Right lobe of liver (tissue), 6 donors: ENCODE measurements at regions not wholly inside any gene's neighbourhood (a gene's known extent, or its start where the extent isn't known, plus 50 kb on each side); places are given as distances from the start of the nearest gene placed in this dataset.

Source experiments
- ATAC-seq, 4 donors: fragments of 200-7000 bp; cut with Tn5 transposase; one replicate each; pipeline ENCODE4 v1.9.1; 2020; ENCODE audit warnings: mild to moderate bottlenecking in 4 of 4, moderate library complexity in 4 of 4
- DNase-seq, 3 donors: peaks; one replicate each; pipeline ENCODE4 v3.0.0-alpha.2; 2020
- H3K27ac ChIP-seq, 3 donors: fragments of 200-600 bp; one replicate each; pipeline ENCODE4 v1.8.0; 2022
- H3K27me3 ChIP-seq, 2 donors: fragments of 200-600 bp; one replicate each; pipeline ENCODE4 v1.8.0; 2022
- H3K36me3 ChIP-seq, 4 donors: fragments of 200-600 bp; sonication (generic) in 1 of 4; one replicate each; pipeline versions ENCODE4 v1.5.1 to v1.8.0; 2017 to 2022; ENCODE audit warnings: control low read depth in 1 of 4
- H3K4me1 ChIP-seq, 4 donors: fragments of 200-600 bp; sonication (generic) in 1 of 4; one replicate each; pipeline versions ENCODE4 v1.5.1 to v1.8.0; 2017 to 2022; ENCODE audit warnings: control low read depth in 1 of 4
- H3K4me3 ChIP-seq, 3 donors: fragments of 200-600 bp; one replicate each; pipeline ENCODE4 v1.8.0; 2022
- H3K9me3 ChIP-seq, 4 donors: fragments of 200-600 bp; sonication (generic) in 1 of 4; one replicate each; pipeline versions ENCODE4 v1.5.1 to v1.8.0; 2017 to 2022; ENCODE audit warnings: control low read depth in 1 of 4
- CTCF ChIP-seq, 4 donors: fragments of 200-600 bp in 3 of 4; fragments of 450-650 bp in 1 of 4; IDR thresholded peaks; one replicate each; pipeline versions ENCODE4 v1.5.1 to v1.8.0; 2016 to 2022; ENCODE audit warnings: antibody characterized with exemption in 4 of 4, mild to moderate bottlenecking in 2 of 4
- POLR2A ChIP-seq: fragments of 450-650 bp; IDR thresholded peaks from one replicate; pipeline ENCODE4 v1.6.1; 2017; ENCODE audit warnings: antibody characterized with exemption, mild to moderate bottlenecking
- WGBS: methylation state at CpG from one replicate; pipeline ENCODE4 v1.1.6; 2018; ENCODE audit warnings: low coverage, low lambda C conversion rate; ENCODE audit not compliant: insufficient coverage; ENCODE audit errors: missing lambda C conversion rate; 5-methylcytosine and 5-hydroxymethylcytosine counted together
- intact Hi-C, 2 donors: fragments of 100-400 bp; cut with DNase I; formaldehyde crosslinking; loops; one replicate each; pipeline versions ENCODE4 v1.11.2 to v1.14.1; 2022
- donor health status: DM: no; HTN: yes; CAD: no.
- donor health status: DM: no; HTN: no; CAD: no.
- donor health status: DM: no; HTN: no; CAD: no.
- donor health status: DM: no; HTN: yes; CAD: no.
- donor health status: DM: no; HTN: yes; CAD: no.

- H3K4me3 ChIP-seq = no peak overlapping the region
- ATAC-seq (no peak), DNase-seq (no peak)
- H3K4me1 ChIP-seq = no peaks in the 10 kb centered on the region
- H3K9me3 ChIP-seq = no peaks in the 10 kb centered on the region
- intact Hi-C loops = no loop called here
- no peaks in the 10 kb centered on the region for H3K27me3 ChIP-seq
- 77% methylated on average over 11 of the region's 24 CpGs for WGBS
- no peak for TF ChIP-seq POLR2A
- no peak for TF ChIP-seq CTCF (IDR thresholded peaks at IDR 0.05)
- H3K27ac ChIP-seq = no peak overlapping the region
- H3K36me3 ChIP-seq = no peaks in the 10 kb centered on the region
Measured at GRCh38 chr7:155889636-155890511, 77.6 kb upstream of the SHH start.

DNA sequence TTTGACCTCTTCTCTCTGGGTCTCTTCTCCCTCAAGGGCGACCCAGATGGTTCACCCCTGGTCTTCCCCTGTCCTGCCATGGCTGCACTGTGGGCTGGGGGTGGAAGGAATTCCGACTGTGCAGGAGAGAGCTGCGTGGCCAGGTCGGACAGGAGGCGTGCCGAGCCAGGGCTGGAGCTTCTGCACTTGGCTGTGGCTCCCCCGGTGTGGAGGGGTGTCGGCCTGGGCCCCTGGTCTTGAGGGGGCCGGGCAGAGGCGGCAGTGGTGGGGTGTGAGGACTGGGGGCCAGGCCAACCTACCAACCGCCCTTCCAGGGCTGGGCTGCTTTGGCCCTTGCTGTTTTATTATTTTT is 74.9 kb upstream of the SHH start:
- no CpG with 5 or more reads among the region's 11 CpGs for WGBS
- H3K4me3 ChIP-seq = no peak overlapping the region

DNA sequence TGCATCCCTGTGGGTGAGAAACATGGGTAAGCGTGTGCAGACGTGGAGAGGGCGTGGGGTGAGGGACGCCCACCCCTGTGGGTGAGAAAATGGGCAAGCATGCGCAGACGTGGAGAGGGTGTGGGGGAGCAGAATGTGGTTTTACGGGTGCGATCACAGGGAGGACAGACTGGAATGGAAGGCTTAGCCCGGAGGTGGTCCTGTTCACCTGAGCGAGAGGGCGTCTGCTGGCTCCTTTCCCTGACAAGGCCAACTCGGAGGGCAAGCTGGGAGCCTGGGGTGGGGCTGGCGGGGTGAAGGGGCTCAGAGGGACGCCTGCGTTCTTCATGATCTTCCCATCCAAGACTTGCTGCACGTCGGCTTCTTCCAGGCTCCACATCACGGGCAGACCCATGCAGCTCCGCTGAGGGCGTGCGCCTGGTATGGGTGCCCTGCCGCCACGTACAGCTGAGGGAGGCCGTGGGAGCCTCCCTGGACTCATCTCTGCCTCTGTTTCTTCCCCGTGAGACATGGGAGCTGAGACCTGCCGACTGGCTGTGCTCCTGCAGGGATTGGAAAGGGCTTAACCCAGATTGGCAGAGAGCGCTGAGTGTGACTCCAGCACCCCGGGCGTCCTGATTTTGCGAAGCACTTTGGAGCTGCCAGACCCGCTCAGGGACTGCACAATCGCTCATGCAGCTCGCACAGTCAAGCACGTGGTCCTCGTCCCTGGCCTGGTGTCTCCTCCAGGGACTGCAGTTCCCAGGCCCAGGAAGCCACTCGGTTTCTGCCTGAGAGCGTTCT is 74.3 kb upstream of the SHH start:
- DNase-seq (no peak), ATAC-seq (no peak)
- TF ChIP-seq CTCF (IDR thresholded peaks at IDR 0.05) (no peak), POLR2A (no peak)
- no peaks in the 10 kb centered on the region for H3K36me3 ChIP-seq
- no peaks in the 10 kb centered on the region for H3K9me3 ChIP-seq
- no peaks in the 10 kb centered on the region for H3K4me1 ChIP-seq
- no peak overlapping the region for H3K27ac ChIP-seq
- intact Hi-C loops = no loop called here
- no peaks in the 10 kb centered on the region for H3K27me3 ChIP-seq
- WGBS = 80% methylated on average over 7 of the region's 37 CpGs
- H3K4me3 ChIP-seq = no peak overlapping the region

More for the DNA sequence above, 74.9 kb upstream of the SHH start:
- ATAC-seq (no peak), DNase-seq (no peak)
- Histone ChIP-seq H3K27ac (no peak overlapping the region), H3K4me1 (no peaks in the 10 kb centered on the region), H3K27me3 (no peaks in the 10 kb centered on the region), H3K9me3 (no peaks in the 10 kb centered on the region), H3K36me3 (no peaks in the 10 kb centered on the region)
- TF ChIP-seq CTCF (IDR thresholded peaks at IDR 0.05) = no peak
- TF ChIP-seq POLR2A = no peak
- intact Hi-C loops = no loop called here

- ATAC-seq (peak; percentile 53 to 87 (median 60)), DNase-seq (peak in 1 of 3 donors; percentile 39)
- no peaks in the 10 kb centered on the region for H3K27me3 ChIP-seq
- H3K27ac ChIP-seq = no peak overlapping the region
- intact Hi-C loops = no loop called here
- TF ChIP-seq POLR2A = no peak
- H3K4me1 ChIP-seq = no peaks in the 10 kb centered on the region
- no peak overlapping the region for H3K4me3 ChIP-seq
- H3K36me3 ChIP-seq = no peaks in the 10 kb centered on the region
- 62% methylated on average over 14 of the region's 24 CpGs for WGBS
- no peaks in the 10 kb centered on the region for H3K9me3 ChIP-seq
Measured at GRCh38 chr7:155885167-155886155, 73.2 kb upstream of the SHH start.
